Keratinocyte (primary cell): ENCODE measurements at regions not wholly inside any gene's neighbourhood (a gene's known extent, or its start where the extent isn't known, plus 50 kb on each side); places are given as distances from the start of the nearest gene placed in this dataset.

Source experiments
- CTCF ChIP-seq, 3 experiments: IDR thresholded peaks in 1 of 3; conservative IDR thresholded peaks in 1 of 3; optimal IDR thresholded peaks in 1 of 3; 2 replicates in 2 of 3; 3 replicates in 1 of 3; pipeline versions ENCODE3 to v1.5.1; 2011; ENCODE audit warnings: low read length in 3 of 3, mild to moderate bottlenecking in 3 of 3, moderate library complexity in 2 of 3, control low read depth in 1 of 3, inconsistent platforms in 1 of 3; ENCODE audit not compliant: insufficient read depth in 2 of 3; ENCODE audit errors: extremely low read depth in 1 of 3
- EZH2 ChIP-seq: IDR thresholded peaks from one replicate; pipeline ENCODE4 v1.6.1; 2012; ENCODE audit warnings: inconsistent platforms, mild to moderate bottlenecking, low read length, moderate library complexity

GRCh38 chr9:79507801-79508200 is 64.0 kb upstream of the TLE4 start:
- TF ChIP-seq CTCF (optimal IDR thresholded peaks at IDR 0.05 in 1 of 3, IDR thresholded peaks at IDR 0.05 in 1 of 3, conservative IDR thresholded peaks at IDR 0.05 in 1 of 3; ENCODE audit: extremely low read depth in 1 of 3, insufficient read depth in 2 of 3, low read length in 3 of 3) = no peak
- no peak for TF ChIP-seq EZH2
